ENCODE measurements at regions not wholly inside any gene's neighbourhood (a gene's known extent, or its start where the extent isn't known, plus 50 kb on each side); places are given as distances from the start of the nearest gene placed in this dataset.

DNA sequence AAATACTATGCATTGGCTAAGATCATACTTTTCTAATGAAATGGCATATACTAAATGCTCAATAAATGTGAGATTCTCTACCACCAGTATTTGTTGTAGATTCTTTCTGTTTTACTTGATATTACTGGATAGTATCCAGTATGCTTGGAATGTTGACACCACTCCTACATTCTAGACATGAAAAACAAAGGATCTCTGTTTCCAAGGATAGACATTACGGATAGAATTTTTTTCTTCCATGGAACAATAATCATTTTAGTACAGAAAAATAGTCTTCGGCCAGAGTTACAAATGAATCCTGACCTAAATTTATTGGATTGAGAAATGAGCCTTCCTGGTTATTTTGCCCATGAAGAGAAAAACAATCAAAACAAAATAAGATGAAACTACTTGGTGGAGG, 258.2 kb upstream of the NT5E start:
- TF ChIP-seq CTCF (IDR thresholded peaks at IDR 0.05; ENCODE audit: low read depth, low read length) = no peak
- DNase-seq = no peak
- Histone ChIP-seq H3K4me3 (ENCODE audit: low read depth, low read length) (no peak overlapping the region), H3K27ac (no peak overlapping the region), H3K36me3 (no peaks in the 10 kb centered on the region), H3K27me3 (ENCODE audit: insufficient read depth, low read depth, severe bottlenecking) (peaks cover 22% of the 10 kb centered on the region), H3K9me3 (ENCODE audit: severe bottlenecking) (no peaks in the 10 kb centered on the region)

- TF ChIP-seq CTCF (IDR thresholded peaks at IDR 0.05; ENCODE audit: low read depth, low read length) = no peak
- no peak for DNase-seq
- peaks cover 28% of the 10 kb centered on the region for H3K27me3 ChIP-seq (ENCODE audit: insufficient read depth, low read depth, severe bottlenecking)
- no peaks in the 10 kb centered on the region for H3K9me3 ChIP-seq (ENCODE audit: severe bottlenecking)
- H3K4me3 ChIP-seq (ENCODE audit: low read depth, low read length) = no peak overlapping the region
- H3K27ac ChIP-seq = no peak overlapping the region
- H3K36me3 ChIP-seq = no peaks in the 10 kb centered on the region
These were observed 263.2 kb upstream of the NT5E start for GRCh38 chr6:85186546-85187175.

DNA sequence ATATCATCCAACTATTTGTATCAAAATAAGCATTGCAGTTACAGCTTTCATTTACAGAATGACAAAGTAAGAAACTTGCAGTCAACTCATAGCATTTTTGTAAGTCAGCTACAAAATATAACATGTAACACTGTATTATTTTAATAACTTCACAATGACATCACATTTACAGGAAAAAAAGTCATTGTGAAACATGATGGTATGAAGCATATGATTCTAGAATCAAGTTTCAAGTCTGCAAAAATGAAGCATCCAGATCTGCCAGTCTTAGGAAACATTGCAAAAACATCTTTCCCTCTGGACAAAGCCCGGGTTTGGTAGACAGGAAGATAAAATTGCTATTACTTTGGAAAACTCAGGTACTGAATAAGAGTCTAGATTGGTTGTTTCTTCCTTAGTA, 263.9 kb upstream of the NT5E start:
- H3K27me3 ChIP-seq (ENCODE audit: insufficient read depth, low read depth, severe bottlenecking) = peaks cover 28% of the 10 kb centered on the region
- H3K9me3 ChIP-seq (ENCODE audit: severe bottlenecking) = no peaks in the 10 kb centered on the region
- DNase-seq = no peak
- H3K27ac ChIP-seq = no peak overlapping the region
- H3K36me3 ChIP-seq = no peaks in the 10 kb centered on the region
- H3K4me3 ChIP-seq (ENCODE audit: low read depth, low read length) = no peak overlapping the region
- TF ChIP-seq CTCF (IDR thresholded peaks at IDR 0.05; ENCODE audit: low read depth, low read length) = no peak

- peaks cover 43% of the 10 kb centered on the region for H3K27me3 ChIP-seq (ENCODE audit: insufficient read depth, low read depth, severe bottlenecking)
- H3K4me3 ChIP-seq (ENCODE audit: low read depth, low read length) = no peak overlapping the region
- no peaks in the 10 kb centered on the region for H3K36me3 ChIP-seq
- no peak for TF ChIP-seq CTCF (IDR thresholded peaks at IDR 0.05; ENCODE audit: low read depth, low read length)
- DNase-seq = no peak
- no peaks in the 10 kb centered on the region for H3K9me3 ChIP-seq (ENCODE audit: severe bottlenecking)
- no peak overlapping the region for H3K27ac ChIP-seq
These were observed 266.0 kb upstream of the NT5E start for GRCh38 chr6:85183841-85184240.

GRCh38 chr6:85172705-85173104, 277.2 kb upstream of the NT5E start:
- no peak for TF ChIP-seq CTCF (IDR thresholded peaks at IDR 0.05; ENCODE audit: low read depth, low read length)
- Histone ChIP-seq H3K36me3 (no peaks in the 10 kb centered on the region), H3K27ac (no peak overlapping the region), H3K27me3 (ENCODE audit: insufficient read depth, low read depth, severe bottlenecking) (peaks cover 22% of the 10 kb centered on the region), H3K9me3 (ENCODE audit: severe bottlenecking) (no peaks in the 10 kb centered on the region), H3K4me3 (ENCODE audit: low read depth, low read length) (no peak overlapping the region)
- DNase-seq = no peak

DNA sequence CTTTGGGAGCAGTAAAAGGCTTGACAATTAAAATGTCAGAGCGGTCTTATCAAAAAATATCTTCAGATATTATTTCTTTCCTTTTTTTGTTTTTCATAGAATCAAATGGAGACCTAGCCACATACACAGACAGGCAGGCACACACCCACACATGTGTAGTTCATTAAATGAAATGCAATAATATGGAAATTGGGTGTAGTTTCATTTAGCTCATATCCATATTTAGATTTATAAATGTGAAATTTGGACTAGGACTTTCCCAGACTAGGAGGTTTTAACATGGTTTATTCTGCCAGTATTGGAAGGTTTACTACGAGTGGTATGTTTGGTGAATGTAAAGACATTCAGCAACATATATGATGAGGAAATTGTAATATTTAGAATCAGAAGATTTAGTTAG, 277.7 kb upstream of the NT5E start:
- DNase-seq = no peak
- TF ChIP-seq CTCF (IDR thresholded peaks at IDR 0.05; ENCODE audit: low read depth, low read length) = no peak
- Histone ChIP-seq H3K36me3 (no peaks in the 10 kb centered on the region), H3K9me3 (ENCODE audit: severe bottlenecking) (no peaks in the 10 kb centered on the region), H3K27me3 (ENCODE audit: insufficient read depth, low read depth, severe bottlenecking) (peaks cover 22% of the 10 kb centered on the region), H3K4me3 (ENCODE audit: low read depth, low read length) (no peak overlapping the region), H3K27ac (no peak overlapping the region)
